Activated T-cell treated with anti-CD3 and anti-CD28 coated beads, Interleukin-2, amount 50 U/mL, for 72 hours (primary cell): ENCODE measurements at regions not wholly inside any gene's neighbourhood (a gene's known extent, or its start where the extent isn't known, plus 50 kb on each side); places are given as distances from the start of the nearest gene placed in this dataset.
"Not testable (repeated sequence)": the region's sequence is repeated elsewhere in the genome, so short reads cannot be mapped to it uniquely, and the experiment has no call there.

Experiments used
- ATAC-seq, 2 donors: fragments of 150-1000 bp; cut with Tn5 transposase; replicated peaks in 1 of 2; 2 replicates each; pipeline ENCODE4 v1.10.0; 2021; ENCODE audit warnings: moderate library complexity in 2 of 2, mild to moderate bottlenecking in 1 of 2
- DNase-seq, 2 donors: peaks; one replicate each; pipeline ENCODE4 v3.0.0; 2021 to 2022; ENCODE audit warnings: mixed read lengths in 1 of 2
- H3K27ac Mint-ChIP-seq: one replicate; pipeline ENCODE4 v1.8.0; 2022; ENCODE audit warnings: mild to moderate bottlenecking, moderate library complexity, mixed read lengths
- H3K27me3 Mint-ChIP-seq: one replicate; pipeline ENCODE4 v1.8.0; 2022; ENCODE audit warnings: low read depth, mixed read lengths
- H3K36me3 Mint-ChIP-seq, 2 donors: one replicate each; pipeline ENCODE4 v1.8.0; 2022; ENCODE audit warnings: mixed read lengths in 2 of 2, mild to moderate bottlenecking in 1 of 2; ENCODE audit not compliant: insufficient read depth in 2 of 2
- H3K4me1 Mint-ChIP-seq: one replicate; pipeline ENCODE4 v1.8.0; 2022; ENCODE audit warnings: low read depth, mixed read lengths
- H3K4me3 Mint-ChIP-seq, 2 donors: one replicate each; pipeline ENCODE4 v1.8.0; 2022; ENCODE audit warnings: mild to moderate bottlenecking in 2 of 2, mixed read lengths in 2 of 2, moderate library complexity in 2 of 2
- H3K9me3 Mint-ChIP-seq, 2 donors: one replicate each; pipeline ENCODE4 v1.8.0; 2022; ENCODE audit warnings: mixed read lengths in 2 of 2

DNA sequence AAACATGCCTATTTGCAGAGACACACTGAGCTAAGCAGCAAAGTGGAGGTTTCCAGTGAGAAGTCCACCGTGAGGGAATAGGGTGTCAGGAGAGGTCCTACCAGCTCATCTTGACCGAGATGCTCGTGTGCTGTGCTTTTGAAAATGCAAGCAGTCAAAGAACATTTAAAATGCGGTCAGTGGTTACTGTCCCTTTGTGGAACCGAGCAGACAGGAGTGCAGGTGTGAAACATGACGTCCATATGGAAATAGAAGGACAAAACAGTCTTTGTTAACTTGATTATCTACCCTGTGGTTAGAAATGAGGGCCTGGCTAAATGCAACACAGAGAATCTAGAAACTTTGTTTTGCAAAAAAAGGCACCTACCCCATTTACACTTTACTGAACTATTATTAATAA, 473.3 kb downstream of the SPATA31A6 start:
- ATAC-seq, H3K4me1 Mint-ChIP-seq, H3K4me3 Mint-ChIP-seq, H3K36me3 Mint-ChIP-seq, H3K27ac Mint-ChIP-seq, DNase-seq, H3K27me3 Mint-ChIP-seq, H3K9me3 Mint-ChIP-seq: not testable (repeated sequence)

DNA sequence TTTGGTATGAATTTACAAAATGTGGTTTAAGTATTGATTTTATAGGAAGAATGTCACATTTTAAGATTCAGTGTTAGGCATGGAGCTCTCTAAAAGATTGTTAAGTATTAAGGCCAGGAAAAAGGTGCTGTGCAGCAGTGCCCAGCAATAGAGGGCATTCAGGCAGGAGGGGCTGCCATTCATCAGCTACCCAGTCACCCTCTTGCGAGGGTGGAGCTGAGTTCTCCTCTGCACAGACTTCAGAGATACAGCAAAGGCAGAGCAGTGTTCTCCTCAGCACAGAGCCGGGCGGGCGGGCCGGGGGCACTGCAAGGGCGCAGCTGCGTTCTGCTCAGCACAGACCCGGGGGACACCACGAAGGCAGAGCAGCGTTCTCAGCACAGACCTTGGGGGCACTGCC, 474.0 kb downstream of the SPATA31A6 start:
- not testable (repeated sequence) for H3K4me1 Mint-ChIP-seq, H3K27ac Mint-ChIP-seq, DNase-seq, H3K36me3 Mint-ChIP-seq, H3K4me3 Mint-ChIP-seq, H3K27me3 Mint-ChIP-seq, ATAC-seq, H3K9me3 Mint-ChIP-seq

DNA sequence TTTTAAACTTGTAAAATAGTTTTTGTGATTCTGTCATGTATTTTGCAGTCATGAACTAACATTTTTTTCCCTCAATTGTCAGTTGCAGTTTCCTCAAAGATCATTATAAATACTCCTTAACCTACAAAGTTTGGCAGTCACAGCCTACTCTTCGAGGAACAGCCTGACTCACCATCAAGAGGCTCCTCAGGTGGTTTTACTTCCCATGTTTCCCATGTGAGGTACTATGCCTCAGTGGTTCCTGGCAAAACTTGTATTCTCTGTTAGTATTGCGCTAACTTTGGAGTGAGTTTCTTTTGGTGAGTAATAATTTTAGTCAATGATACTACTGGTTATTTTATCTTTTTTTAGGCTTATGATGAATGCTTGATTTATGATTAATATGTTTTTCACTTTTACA, 513.7 kb downstream of the SPATA31A6 start:
- not testable (repeated sequence) for DNase-seq, H3K36me3 Mint-ChIP-seq, H3K27me3 Mint-ChIP-seq, ATAC-seq, H3K4me3 Mint-ChIP-seq, H3K9me3 Mint-ChIP-seq, H3K4me1 Mint-ChIP-seq, H3K27ac Mint-ChIP-seq

GRCh38 chr9:42702890-42703289, 519.4 kb downstream of the SPATA31A6 start:
- ATAC-seq, H3K27me3 Mint-ChIP-seq, H3K9me3 Mint-ChIP-seq, H3K4me1 Mint-ChIP-seq, H3K36me3 Mint-ChIP-seq, H3K27ac Mint-ChIP-seq, DNase-seq, H3K4me3 Mint-ChIP-seq: not testable (repeated sequence)

DNA sequence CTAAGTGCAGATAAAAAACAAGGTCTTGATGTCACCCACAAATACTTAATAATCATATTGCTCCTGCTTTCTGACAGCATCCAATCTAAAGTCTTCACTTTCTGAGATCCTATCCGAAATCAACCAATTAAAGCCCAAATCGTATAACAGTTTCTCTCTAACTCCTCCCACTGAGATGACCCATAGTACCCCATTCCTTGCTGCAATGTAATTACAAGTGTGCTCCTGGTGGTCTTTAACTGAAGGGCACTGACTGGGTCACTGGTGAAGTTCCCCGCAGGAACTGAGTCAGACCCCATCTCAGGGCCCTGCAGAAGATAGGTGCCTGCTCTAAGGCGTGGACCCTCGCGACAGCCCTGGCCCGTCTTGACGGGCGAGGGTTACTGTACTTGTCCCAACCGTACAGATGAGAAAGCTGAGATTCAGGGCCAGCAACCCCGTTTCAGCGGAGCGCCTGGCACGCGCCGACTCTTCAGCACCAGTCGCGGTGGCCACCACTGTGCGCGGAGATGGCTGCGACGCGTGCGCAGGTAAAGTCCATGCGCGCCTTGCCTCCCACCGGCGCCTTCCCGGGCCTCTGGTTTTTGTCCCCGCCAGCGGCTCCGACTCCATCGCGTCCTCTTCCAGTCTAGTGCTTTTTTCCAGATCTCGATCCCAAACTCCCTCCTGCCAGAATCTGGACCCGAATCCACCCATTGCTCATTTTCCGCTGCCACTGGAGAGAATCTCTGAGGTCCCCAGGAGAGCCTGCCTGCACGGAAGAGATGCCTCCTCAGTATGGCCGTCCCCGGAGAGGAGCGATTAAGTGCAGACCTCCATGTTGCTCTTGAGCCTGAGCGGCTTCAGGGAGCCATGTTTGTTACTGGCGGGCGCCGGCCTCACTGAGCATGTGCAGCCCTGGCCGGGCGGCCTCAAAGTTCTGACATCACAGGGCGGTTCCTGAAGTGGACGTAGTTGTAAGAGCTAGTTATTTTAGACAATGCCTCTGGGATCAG, 541.7 kb downstream of the SPATA31A6 start:
- peak in 1 of 2 donors; percentile 39 for DNase-seq
- not testable (repeated sequence) for H3K36me3 Mint-ChIP-seq, H3K27me3 Mint-ChIP-seq, ATAC-seq, H3K9me3 Mint-ChIP-seq, H3K27ac Mint-ChIP-seq, H3K4me1 Mint-ChIP-seq
- H3K4me3 Mint-ChIP-seq: peak overlapping the region in 1 of 2 donors; percentile 32

DNA sequence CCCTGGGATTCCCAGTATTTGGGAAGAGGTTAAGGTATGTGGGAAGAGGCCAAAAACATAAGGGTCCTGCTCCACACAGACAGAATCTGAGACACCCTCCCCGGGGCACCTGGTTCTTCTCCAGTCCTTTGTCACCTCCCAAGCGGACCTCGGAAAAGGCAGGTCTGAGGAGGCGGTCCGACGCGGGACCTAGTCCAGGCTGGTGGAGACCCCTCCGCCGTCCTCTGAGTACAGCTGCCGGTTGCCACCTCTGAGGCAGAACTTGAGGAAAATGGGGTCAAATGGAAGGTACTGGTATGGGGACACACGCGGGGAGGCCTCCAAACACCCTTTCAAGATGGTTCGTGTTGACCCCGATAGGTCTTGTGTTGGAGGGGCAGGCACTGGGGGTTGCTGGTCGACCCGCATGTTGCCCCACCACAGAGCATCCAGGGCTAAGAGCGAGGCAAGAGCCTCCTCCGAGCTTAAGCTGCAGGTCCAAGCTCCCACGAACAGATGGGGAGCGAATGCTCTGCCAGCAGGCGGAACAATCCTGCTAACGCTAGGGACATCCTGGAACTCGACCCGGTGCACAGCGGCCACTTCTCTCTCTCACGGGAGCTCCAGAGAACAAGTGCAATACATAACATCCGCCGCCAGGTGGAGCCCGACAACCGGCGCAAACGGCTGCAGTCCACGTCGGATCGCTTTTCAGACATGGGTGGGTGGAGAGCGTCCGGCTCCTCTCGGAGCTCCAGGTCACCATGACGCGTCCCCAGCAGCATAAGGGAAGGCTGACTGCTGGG, 559.8 kb downstream of the SPATA31A6 start:
- H3K4me3 Mint-ChIP-seq, H3K9me3 Mint-ChIP-seq, ATAC-seq, H3K27ac Mint-ChIP-seq, H3K27me3 Mint-ChIP-seq, H3K4me1 Mint-ChIP-seq, H3K36me3 Mint-ChIP-seq: not testable (repeated sequence)
- peak; percentile 58 to 75 for DNase-seq

GRCh38 chr9:42757251-42757650, 573.8 kb downstream of the SPATA31A6 start:
- H3K27ac Mint-ChIP-seq, H3K4me1 Mint-ChIP-seq, ATAC-seq, H3K36me3 Mint-ChIP-seq, H3K27me3 Mint-ChIP-seq, H3K9me3 Mint-ChIP-seq, DNase-seq, H3K4me3 Mint-ChIP-seq: not testable (repeated sequence)

DNA sequence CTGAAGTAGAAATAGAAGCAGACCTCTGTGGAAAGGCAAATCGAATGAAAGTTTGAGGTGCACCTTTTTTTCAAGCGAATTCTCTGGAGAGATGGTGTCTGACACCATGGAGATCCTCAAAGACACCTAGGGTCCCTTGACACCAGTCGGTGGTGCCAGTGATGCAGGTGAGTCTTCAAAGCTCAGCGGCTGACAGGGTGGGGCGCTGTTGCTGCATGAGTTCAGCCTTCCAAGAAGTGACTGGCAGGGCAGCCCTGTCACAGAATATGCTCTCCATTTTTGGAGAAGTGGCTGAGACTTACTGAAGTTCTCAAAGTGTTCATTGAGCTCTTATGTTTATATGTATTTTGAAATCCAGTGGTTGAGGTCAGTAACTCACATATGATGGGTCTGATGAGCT, 575.9 kb downstream of the SPATA31A6 start:
- H3K27me3 Mint-ChIP-seq, ATAC-seq, H3K36me3 Mint-ChIP-seq, H3K4me3 Mint-ChIP-seq, H3K27ac Mint-ChIP-seq, DNase-seq, H3K9me3 Mint-ChIP-seq, H3K4me1 Mint-ChIP-seq: not testable (repeated sequence)

DNA sequence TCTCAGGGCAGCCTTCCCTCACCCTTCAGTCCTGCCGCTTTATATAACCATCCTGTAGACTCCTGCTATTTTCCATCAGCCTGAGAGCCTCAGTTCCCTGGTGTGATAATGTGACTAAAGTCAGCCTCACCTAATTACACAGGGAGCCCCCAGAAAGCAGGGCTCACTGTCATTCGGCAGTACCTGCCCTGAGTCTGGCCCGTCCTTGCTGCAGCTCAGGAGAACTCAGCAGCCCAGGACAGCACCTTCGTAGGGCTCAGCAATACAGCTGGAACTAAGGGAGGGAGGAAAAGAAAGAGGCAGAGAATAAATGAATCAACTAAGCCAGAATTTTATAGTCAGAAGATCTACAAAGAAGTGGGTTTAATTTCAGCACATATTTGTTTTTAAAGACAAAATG, 598.7 kb downstream of the SPATA31A6 start:
- H3K36me3 Mint-ChIP-seq, ATAC-seq, H3K4me1 Mint-ChIP-seq, H3K27me3 Mint-ChIP-seq, H3K9me3 Mint-ChIP-seq, DNase-seq, H3K4me3 Mint-ChIP-seq, H3K27ac Mint-ChIP-seq: not testable (repeated sequence)

- ATAC-seq: not testable (repeated sequence)
Measured at GRCh38 chr9:42792725-42793124, 609.3 kb downstream of the SPATA31A6 start.

DNA sequence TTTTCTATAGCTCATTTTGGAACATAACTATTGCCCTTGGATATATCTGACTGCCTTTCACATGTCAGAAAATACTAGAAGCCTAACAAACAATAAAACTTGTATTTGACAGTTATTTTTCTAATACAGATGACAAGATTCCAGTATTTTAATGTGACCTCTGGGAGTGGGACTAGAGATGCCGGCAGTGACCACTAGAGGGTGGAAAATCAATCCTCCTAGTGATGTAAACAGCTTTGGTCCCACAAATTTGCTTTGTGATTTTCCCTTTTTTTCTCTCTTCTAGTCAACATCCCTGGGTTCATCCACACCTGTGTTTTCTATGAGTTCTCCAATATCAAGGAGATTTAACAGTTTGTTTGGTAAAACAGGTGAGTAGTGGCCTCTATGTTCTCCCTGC, 615.1 kb downstream of the SPATA31A6 start:
- H3K27ac Mint-ChIP-seq, ATAC-seq, H3K27me3 Mint-ChIP-seq, H3K9me3 Mint-ChIP-seq, H3K4me1 Mint-ChIP-seq, DNase-seq, H3K36me3 Mint-ChIP-seq, H3K4me3 Mint-ChIP-seq: not testable (repeated sequence)

More at GRCh38 chr9:42792725-42793124, 609.3 kb downstream of the SPATA31A6 start:
- H3K27ac Mint-ChIP-seq, H3K4me3 Mint-ChIP-seq, H3K27me3 Mint-ChIP-seq, H3K9me3 Mint-ChIP-seq, DNase-seq, H3K36me3 Mint-ChIP-seq, H3K4me1 Mint-ChIP-seq: not testable (repeated sequence)

DNA sequence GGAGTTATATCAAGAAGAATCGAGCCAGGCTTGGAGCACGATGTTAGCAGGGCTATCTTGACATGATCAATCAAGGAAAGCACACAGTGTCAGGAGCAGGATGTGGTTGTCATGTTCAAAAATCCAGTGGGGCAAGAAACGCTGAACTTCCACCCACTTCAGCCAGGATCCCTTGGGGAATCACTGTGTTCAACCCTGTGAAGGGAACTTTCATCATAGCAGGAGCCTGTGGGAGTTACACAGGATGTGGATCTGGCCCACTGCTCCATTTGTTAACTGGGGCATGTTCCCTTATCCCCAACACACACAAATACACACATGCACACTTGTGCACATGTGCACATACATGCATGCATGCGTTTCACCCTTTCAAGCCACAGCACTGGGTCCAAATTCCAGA, 619.3 kb downstream of the SPATA31A6 start:
- H3K4me1 Mint-ChIP-seq, H3K4me3 Mint-ChIP-seq, H3K27me3 Mint-ChIP-seq, ATAC-seq, DNase-seq, H3K36me3 Mint-ChIP-seq, H3K9me3 Mint-ChIP-seq, H3K27ac Mint-ChIP-seq: not testable (repeated sequence)

GRCh38 chr9:42806674-42807073, 623.2 kb downstream of the SPATA31A6 start:
- not testable (repeated sequence) for H3K27me3 Mint-ChIP-seq, ATAC-seq, H3K27ac Mint-ChIP-seq, H3K36me3 Mint-ChIP-seq, H3K9me3 Mint-ChIP-seq, H3K4me3 Mint-ChIP-seq, DNase-seq, H3K4me1 Mint-ChIP-seq
